Stimulated activated CD4-positive, alpha-beta T cell treated with anti-CD3 and anti-CD28 coated beads, Interleukin-4, amount 100 ng/mL, for 24 hours (primary cell): ENCODE measurements at regions not wholly inside any gene's neighbourhood (a gene's known extent, or its start where the extent isn't known, plus 50 kb on each side); places are given as distances from the start of the nearest gene placed in this dataset.
"Not testable (repeated sequence)": the region's sequence is repeated elsewhere in the genome, so short reads cannot be mapped to it uniquely, and the experiment has no call there.

Experiments used
- DNase-seq: peaks from one replicate; pipeline ENCODE4 v3.0.0-alpha.2; 2020

DNA sequence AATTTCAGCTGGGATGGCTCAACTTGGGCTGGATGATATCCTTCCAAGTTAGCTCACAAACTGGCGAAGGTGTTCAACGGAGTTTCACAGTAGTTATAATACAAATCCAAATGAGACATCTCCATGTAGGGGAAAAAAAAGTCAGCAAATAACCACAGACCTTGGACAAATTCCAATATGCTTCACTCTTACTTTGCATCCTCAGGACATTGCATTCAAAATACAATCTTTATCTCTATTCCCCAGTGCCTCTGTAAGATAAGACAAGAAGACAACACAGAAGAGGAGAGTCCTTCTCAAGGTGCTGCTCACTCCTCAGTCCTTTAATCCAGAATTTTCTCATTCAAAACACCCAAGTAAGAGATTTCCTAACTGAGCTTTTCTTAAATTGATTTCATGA is 1797.7 kb downstream of the MRPL39 start:
- DNase-seq = no peak

DNA sequence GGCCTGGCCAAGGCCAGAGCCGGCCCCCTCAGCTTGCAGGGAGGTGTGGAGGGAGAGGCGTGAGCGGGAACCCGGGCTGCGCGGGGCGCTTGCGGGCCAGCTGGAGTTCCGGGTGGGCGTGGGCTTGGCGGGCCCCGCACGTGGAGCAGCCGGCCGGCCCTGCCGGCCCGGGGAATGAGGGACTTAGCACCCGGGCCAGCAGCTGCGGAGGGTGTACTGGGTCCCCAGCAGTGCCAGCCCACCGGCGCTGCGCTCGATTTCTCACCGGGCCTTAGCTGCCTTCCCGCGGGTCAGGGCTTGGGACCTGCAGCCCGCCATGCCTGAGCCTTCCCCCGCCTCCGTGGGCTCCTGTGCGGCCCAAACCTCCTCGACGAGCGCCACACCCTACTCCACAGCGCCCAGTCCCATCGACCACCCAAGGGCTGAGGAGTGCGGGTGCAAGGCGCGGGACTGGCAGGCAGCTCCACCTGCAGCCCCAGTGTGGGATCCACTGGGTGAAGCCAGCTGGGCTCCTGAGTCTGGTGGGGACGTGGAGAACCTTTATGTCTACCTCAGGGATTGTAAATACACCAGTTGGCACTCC is 1800.2 kb downstream of the MRPL39 start:
- not testable (repeated sequence) for DNase-seq

DNA sequence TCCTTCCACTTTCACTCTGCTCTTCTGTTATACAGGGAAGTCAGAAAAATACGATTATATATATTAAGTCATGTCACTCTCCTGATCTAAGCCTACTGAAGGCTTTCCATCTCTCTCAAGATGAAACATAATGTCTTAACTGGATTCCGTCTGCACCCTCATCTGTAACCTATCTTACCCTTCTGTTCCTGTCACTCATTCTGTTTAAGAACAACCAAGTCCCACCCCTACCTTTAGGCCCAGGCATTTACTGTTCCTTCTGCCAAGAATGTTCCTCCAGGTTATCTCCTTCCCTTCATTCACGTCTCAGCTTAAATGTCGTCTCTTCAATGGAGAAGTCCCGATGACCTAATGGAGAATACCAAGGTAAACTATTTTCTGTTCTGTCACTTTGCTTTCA is 1802.4 kb downstream of the MRPL39 start:
- DNase-seq = no peak

DNA sequence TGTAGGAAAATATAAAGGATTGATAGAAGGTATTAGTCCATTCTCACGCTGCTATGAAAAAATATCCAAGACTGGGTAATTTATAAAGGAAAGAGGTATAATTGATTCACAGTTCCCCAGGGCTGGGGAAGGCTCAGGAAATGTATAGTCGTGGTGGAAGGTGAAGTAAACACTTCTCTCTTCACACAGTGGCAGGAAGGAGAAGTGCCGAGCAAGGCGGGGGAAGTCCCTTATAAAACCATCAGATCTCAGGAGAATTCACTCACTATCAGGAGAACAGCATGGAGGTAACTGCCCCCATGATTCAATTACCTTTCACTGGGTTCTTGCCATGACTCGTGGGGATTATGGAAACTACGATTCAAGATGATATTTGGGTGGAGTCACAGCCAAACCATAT is 1806.0 kb downstream of the MRPL39 start:
- no peak for DNase-seq

DNA sequence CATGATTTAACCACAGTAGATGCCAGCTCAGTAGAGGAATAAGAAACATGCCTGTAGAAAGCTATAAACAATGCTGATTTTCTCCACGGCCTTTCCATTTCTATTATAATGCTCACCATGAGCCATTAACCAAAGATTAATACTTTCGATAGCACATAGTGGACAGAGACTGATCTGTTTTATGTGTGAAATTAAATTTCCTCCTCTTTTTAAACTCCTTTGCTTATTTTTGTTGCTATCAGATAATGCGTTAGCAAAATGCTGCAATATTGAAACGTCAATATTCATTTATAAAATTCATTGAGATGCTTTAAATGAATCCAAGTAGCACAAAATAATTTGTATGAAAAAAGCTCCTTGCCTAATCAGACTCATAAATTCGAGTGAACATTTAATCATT is 1807.9 kb downstream of the MRPL39 start:
- no peak for DNase-seq

DNA sequence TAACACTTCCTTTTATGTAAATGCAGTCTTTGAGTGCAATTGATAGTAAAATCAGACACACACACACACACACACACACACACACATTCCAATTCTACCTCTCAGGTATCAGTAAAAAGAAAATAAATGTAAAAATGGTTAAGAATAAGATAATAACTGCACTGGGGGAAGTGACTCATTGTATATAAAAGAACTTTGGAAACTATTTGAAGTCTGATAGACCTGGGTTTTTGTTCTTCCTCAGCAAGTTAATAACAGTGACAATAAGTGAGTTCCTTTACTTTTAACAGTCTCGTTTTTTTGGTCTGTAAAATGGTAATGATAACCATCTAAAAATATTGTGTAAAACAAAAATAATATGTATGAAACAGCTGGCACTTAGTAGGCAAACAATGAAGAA is 1815.0 kb downstream of the MRPL39 start:
- no peak for DNase-seq

DNA sequence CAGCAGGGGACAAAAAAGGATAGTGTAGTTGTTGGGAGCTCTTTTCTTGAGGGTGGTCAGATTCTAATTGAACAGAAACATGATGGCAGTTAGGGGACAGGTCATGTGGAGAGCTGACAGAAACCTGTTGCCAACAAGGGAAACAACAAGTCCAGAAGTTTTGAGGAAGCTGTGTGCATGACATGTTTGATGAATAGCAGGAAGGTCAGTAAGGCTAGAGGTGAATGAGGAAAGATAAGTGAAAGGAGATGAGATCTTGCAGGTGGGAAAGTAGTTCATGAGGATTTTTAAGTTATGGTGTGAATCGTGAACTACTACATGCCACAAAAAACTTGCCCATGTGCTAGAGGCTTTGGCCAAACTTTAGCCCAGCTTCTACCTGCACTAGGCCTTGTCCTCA is 1817.4 kb downstream of the MRPL39 start:
- DNase-seq = no peak

DNA sequence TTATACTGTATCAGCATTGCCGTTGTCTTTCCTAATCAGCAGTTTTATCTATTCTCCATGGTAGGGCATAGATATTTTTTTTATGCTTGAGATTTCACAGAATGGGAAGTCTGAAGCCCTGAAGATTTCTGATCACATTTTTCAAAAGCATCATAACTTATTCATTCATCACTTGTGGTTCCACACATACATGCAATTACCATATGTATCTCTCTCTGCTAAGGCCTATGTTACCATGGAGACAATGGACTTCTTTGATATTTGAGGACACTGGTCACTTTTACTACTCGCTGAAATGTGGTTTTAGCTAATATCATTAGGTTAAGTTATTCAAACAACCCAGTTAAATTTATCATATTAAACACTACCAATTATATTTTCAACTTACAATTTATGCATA is 1827.0 kb downstream of the MRPL39 start:
- no peak for DNase-seq

DNA sequence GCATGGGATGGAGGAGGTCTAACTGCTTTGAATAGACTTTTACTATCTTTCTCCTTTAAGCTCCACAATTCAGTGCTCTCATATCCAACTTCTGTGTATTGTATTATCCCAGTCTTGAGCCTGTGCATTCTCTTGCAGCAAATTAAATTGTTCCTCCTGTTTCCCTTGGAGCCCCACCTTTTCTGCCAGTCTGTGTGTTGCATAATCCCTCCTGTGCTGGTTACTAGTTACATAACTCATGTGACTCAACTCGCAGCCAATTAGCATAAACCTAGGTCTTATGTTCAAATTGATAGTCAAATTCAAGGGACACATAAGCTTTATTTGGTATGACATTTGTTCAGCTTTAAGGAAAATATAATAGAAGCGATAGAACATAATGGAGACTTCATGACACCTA is 1863.5 kb downstream of the MRPL39 start:
- no peak for DNase-seq

DNA sequence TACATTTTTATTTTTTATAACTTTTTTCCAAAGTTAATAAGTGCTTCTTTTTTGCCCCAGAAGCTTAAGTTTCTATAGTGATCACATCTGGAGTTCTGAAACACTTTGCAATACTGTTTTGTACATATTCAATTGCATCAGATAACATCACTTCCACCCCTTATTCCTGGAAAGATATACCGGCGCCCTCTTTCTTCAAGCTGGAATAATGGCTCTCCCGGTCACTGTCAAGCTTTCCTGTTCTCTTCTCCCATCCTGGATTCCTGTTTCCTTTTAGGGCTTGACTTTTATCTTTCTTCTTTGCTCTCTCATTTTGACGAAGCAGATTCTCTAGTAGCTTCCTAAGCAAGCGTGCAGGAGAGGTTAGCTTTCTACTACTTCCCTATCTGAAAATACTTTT is 1866.8 kb downstream of the MRPL39 start:
- DNase-seq = no peak

DNA sequence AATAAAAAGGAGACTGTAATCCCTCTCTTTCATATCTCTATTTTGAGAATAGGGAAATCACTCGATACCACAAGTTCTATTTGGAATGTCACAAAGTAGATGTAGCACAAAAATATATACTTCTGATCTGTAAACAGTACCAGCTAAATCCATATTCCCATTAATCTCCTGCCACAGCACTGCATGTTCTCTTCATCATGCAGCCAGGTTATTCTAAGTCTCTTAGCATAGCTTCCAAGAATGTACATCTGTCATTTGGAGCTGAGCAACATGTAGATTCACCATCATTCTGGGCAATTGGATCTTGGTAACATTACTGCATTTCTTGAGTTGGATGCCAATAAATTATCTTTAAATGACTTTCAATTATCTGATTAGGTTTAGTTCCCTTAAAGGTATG is 1874.5 kb downstream of the MRPL39 start:
- no peak for DNase-seq

DNA sequence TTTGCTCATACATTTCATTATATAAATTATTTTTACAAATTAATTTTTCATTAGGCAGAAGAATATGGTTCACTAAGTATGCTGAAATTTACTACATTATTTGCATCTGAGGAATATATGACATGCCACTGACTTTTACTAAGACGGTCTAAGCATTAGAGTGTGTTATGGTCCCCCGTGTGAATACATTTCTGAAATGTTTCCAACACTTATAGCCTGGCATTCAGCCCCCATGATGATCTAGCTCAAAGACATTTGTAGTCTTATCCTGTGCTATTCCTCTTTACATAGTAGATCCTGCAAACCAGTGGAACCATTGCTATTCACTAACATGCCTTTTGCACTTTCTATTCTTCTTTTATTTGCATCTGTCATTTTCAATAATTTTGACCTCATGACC is 1878.0 kb downstream of the MRPL39 start:
- DNase-seq = no peak

DNA sequence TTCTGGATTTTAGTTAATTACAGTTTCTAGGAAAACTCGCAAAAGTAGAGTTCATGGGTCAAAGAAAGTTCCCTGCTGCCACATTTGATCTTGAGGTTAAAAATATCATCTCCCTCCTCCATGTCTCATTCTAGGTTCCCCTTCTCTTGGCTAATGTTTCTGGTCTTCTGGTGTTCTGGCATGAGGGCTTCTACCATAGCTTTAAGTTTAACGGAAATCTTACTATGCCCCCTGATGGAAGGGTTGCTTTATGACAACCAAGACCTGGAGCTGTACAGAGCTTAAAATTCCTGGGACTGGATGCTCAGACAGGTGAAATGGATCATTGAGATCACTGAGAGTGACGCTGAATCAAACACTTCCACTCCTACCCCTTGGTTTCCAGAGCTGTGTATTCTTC is 1881.7 kb downstream of the MRPL39 start:
- DNase-seq = no peak

DNA sequence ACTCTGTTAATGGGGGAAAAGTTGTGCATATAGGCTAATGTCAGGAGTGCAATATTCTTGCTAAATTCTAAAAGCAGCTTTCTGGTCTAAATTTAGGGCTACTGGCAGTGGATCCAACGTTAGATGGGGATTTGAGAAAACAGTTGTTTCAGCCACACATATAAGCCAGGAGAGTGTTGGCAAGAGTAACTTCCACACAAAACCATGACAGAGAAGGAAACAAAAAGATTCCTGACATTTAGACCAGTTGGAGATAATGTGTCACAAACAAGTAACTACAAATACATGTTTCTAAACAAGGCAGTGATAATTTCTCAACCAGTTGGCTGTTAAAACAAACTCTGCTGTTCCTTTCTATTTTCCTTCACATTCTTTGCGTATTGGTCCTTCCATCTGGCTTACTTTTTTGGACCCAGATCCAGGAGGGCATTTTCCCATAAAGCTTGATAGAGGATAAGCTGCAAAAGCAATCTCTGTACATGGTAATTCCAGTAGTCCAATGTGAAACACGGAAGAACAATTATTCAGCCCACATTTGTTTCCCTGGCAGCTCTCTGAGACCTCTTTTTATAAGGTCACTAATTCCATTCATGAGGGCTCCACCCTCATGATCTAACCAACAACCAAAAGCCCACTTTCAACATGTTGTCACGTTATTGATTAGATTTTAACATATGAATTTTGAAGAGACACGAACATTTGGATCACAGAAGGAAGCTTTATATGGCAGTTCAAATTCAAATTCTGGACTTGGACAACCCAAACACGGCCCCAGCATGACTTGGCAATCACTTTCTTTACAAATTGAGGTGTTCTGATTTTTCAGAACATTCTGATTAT is 1888.6 kb downstream of the MRPL39 start:
- no peak for DNase-seq

DNA sequence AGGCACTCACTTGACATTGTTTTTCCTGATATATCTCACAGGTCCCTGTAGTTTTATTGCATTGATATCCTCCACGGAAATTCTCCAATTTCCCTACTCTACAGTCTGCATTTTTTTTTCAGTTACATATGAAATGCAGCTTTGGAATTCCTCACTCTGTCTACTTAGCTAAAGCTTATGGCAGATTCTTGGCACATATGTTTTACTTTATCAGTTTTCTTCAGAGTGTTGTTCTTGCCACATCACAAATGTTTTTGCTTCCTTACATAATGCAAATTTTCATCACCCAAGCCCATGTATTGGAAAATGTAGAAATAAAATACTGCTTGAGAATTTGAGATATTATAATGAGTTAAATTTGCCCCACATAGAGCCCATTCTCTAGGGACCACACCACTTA is 1895.1 kb downstream of the MRPL39 start:
- no peak for DNase-seq

DNA sequence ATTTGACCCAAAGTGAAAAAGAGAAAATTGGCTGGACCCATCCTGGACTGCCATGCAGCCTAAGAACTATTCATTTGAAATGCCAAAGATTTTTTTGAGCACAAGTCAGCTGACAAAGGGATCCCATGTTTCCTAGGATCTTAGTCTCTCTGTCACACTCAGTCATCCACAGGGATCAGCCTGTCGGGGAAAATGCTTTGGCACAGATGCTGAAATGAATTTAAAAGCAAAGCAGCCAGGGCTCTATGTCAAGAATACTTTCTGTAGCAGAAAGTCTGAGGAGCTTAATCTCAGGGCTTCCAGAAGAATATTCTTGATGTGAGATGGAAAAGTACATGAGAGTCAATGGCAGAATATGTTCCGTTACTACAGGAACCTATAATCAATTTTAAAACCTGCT is 1900.8 kb downstream of the MRPL39 start:
- no peak for DNase-seq

DNA sequence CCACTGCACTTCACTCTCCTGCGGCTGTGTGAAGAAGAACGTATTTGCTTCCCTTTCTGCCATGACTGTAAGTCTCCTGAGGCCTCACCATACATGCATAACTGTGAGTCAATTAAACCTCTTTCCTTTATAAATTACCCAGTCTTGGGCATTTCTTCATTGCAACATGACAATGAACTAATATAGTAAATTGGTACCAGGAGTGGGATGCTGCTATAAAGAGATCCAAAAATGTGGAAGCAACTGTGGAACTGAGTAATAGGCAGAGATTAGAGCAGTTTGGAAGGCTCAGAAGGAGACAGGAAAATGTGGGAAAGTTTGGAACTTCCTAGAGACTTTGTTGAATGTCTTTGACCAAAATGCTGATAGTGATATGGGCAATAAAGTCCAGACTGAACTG is 1907.9 kb downstream of the MRPL39 start:
- DNase-seq = no peak

DNA sequence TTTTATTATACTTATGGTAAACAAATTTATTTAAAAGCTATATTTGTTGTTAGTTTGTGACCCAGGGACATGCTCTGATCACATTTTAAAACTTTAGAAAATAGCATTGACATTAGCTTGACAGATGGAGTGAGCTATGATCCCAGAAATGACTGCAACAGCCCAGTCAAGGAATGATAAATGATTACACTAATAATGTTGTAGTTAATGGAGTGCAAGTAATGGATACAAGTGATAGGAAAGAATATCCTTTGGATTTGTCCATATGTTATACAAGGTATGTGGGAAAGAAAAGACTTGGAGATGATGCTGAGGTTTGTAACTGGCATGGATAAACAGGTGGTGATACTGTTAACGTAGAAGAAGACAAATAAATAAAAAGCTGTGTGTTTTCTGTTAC is 1908.7 kb downstream of the MRPL39 start:
- no peak for DNase-seq

DNA sequence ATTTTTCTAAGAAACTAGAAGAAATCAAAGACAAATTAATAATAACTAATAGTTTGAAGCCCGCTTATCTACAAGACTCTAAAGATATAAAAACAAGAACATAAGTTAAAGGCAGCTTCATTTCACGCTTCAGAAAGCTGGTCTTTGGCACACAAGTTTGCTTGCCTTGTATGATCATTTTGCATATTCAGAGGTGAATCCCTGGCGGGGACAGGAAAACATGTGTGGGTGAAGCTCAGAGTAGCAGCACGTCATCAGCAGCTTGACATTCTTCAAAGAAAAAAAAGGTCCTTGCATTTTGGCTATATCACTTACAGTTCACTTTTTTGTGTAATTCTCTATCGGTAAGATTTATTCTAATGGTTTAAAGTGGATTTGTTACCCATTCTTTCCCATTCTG is 1911.8 kb downstream of the MRPL39 start:
- no peak for DNase-seq

DNA sequence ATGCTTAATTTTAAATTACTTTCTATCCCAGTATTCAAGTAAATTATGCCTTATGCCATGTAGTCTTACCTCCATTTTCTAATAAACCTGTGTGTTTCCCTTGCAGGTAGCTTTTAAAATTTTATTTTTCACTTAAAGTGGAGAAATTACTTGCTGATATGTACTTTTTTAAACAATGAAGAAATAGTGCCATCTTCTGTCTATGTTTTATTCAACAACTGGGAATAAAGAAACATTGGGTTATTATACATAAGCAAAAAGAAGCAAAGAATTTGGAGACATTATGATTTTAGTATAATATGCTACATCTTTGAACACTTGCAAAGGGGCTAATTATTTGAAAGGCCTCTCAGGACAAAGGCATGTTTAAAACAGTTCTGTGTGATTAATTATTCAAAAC is 1912.9 kb downstream of the MRPL39 start:
- DNase-seq = no peak

DNA sequence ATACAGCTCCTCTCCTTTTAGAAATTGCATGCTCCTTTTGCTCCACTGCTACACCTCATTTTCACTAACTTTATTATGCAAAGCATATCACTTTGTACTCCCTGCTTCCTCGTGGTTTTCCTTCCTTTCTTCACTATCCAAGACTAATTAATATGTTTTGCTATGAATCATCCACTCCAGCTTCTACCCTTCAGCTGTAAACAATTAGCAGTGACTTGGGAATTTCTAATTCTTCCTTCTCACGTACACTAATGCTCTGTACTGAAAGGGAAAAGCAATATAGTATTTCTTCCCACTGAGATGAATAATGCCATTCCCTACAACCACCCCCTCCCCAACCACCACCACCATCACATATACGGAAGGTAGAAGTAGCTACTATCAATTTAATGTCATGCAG is 1917.0 kb downstream of the MRPL39 start:
- DNase-seq = no peak

DNA sequence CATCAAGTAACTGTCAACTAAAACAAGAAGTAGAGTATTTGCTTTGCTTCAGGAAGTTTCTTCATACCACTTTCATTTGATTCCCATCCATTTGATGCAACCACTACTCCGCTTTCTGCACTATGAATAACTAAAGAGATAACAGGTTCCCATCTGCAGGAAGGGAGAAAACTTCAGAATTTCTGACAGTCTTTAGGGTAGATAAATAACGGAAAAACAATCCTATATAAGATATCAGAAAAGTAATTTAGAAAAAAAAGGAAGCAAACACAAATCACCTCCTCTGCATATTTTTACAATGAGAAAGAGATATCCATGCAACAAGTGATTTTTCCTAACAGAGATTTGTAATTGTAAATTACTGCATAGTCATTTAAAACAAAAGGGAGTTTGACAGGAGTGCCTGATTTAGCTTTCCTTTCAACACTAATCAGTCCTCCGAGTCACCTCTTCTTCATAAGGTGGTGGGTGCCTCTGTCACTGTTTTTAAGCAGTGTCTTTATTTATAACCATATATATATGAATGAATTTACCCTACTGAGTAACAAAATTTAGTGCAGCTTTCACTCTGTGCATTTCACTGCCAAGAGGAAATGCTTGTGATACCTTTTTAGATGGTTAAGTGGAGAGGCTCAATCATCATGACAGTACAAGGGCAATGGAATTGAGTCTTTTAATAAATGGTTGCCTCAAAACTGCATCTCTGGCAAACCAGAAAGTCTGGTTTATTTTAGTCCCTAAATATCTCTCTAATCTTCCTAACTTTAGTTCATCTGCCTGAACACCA is 1920.4 kb downstream of the MRPL39 start:
- no peak for DNase-seq

DNA sequence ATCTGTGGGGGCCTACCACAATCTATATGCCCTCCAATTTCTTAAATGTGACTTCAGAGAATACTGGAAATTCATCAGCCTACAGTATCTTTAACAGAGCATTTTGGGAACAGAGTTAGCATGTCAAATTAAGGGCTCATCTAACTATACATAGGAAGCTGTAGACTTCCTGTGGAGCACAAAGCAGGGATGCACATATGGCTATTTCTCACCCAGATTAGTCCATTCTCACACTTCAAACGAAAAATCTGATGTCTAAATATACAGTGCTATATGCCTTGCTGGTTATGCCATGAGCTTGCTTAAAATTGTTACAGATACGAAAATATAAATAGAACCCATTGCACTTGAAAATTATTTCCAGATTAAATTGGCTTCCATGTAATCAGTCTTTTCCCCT is 1922.8 kb downstream of the MRPL39 start:
- DNase-seq = no peak

DNA sequence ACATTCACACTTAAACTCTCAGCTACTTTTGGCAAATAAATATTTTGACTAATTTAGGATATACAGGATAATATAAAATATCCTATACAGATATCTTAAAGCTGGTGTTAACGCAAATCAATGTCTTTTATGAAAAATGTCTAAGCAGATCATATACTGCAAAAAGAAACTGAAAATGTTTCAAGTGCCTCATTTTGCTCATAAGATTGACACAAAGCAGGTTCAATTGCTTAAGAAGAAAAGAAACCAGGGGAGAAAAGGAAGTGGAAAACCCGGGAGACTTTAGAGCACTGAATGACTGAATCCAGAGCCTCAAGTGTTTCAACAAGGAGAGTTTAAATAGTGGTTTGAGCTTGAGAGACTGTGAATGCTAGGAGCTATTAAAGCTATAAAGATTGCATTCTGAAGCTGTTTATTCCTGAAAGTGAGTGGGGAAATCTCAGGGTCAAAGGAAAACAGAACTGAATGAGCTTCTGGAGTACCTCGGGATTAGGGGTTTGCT is 1943.0 kb downstream of the MRPL39 start:
- DNase-seq = no peak
